PC-3 (cell line): ENCODE measurements at regions not wholly inside any gene's neighbourhood (a gene's known extent, or its start where the extent isn't known, plus 50 kb on each side); places are given as distances from the start of the nearest gene placed in this dataset.

Experiments
- ATAC-seq: fragments of 200-7000 bp; cut with Tn5 transposase; 2 replicates; pipeline ENCODE4 v1.9.1; 2020; ENCODE audit warnings: mild to moderate bottlenecking, moderate library complexity
- BruUV-seq: library from RNA; stranded (reverse); fragments of 400-500 nt; replicated peaks from 2 replicates; lab custom pipeline; 2021; lab: Mats Ljungman, UMichigan
- CTCF ChIA-PET: fragments of 300-600 bp; sonication (Branson Sonifier 250); formaldehyde crosslinking; loops from one replicate; lab custom pipeline; 2022; ENCODE audit warnings: antibody characterized with exemption; lab: Charles Lee
- POLR2A ChIA-PET: fragments of 300-600 bp; sonication (Branson Sonifier 250); formaldehyde crosslinking; loops from one replicate; lab custom pipeline; 2022; ENCODE audit warnings: antibody characterized with exemption; ENCODE audit not compliant: unreplicated experiment; lab: Charles Lee
- DNase-seq: peaks from one replicate; pipeline ENCODE4 v3.0.0-alpha.2; 2015
- H2AFZ ChIP-seq: fragments of 300-600 bp; sonication (generic); 2 replicates; pipeline ENCODE4 v1.6.0; 2016; ENCODE audit warnings: antibody characterized with exemption, low read length
- H3F3A ChIP-seq: fragments of 300-600 bp; sonication (generic); one replicate; pipeline ENCODE4 v1.6.0; 2017; ENCODE audit warnings: antibody characterized with exemption, low read length, control low read depth, mild to moderate bottlenecking; ENCODE audit not compliant: unreplicated experiment
- H3K27ac ChIP-seq: fragments of 300-600 bp; sonication (generic); 2 replicates; pipeline ENCODE4 v1.5.1; 2016; ENCODE audit warnings: mild to moderate bottlenecking, low read length
- H3K27me3 ChIP-seq: fragments of 300-600 bp; sonication (generic); 2 replicates; pipeline ENCODE4 v1.6.1; 2016; ENCODE audit warnings: low read length, mixed read lengths
- H3K36me3 ChIP-seq: fragments of 300-600 bp; sonication (generic); 2 replicates; pipeline ENCODE4 v1.6.1; 2016; ENCODE audit warnings: low read depth, mixed run types, low read length, mixed read lengths
- H3K4me1 ChIP-seq: fragments of 300-600 bp; sonication (generic); 2 replicates; pipeline ENCODE4 v1.5.1; 2016; ENCODE audit warnings: low read length; ENCODE audit not compliant: insufficient read depth
- H3K4me2 ChIP-seq: fragments of 300-600 bp; sonication (generic); 2 replicates; pipeline ENCODE4 v1.6.0; 2016; ENCODE audit warnings: low read length
- H3K4me3 ChIP-seq: fragments of 300-600 bp; sonication (generic); 2 replicates; pipeline ENCODE4 v1.5.1; 2016; ENCODE audit warnings: mild to moderate bottlenecking, low read length, mixed read lengths
- H3K79me2 ChIP-seq: fragments of 300-600 bp; sonication (generic); 2 replicates; pipeline ENCODE4 v1.6.1; 2017; ENCODE audit warnings: low read length, mixed read lengths
- H3K9ac ChIP-seq: fragments of 300-600 bp; sonication (generic); 2 replicates; pipeline ENCODE4 v1.6.0; 2016; ENCODE audit warnings: mild to moderate bottlenecking, low read length
- H3K9me2 ChIP-seq: fragments of 300-600 bp; sonication (generic); replicated peaks from 2 replicates; pipeline ENCODE4 v1.6.1; 2016; ENCODE audit warnings: mixed run types, low read length, mixed read lengths
- H3K9me3 ChIP-seq: fragments of 300-600 bp; sonication (generic); 2 replicates; pipeline ENCODE4 v1.6.1; 2016; ENCODE audit warnings: low read length, mixed read lengths
- H4K20me1 ChIP-seq: fragments of 300-600 bp; sonication (generic); 2 replicates; pipeline ENCODE4 v1.6.1; 2016; ENCODE audit warnings: low read length, mixed read lengths
- CTCF ChIP-seq: fragments of 300-600 bp; sonication (generic); conservative IDR thresholded peaks from 2 replicates; pipeline ENCODE4 v1.5.1; 2017; ENCODE audit warnings: antibody characterized with exemption, low read depth, mild to moderate bottlenecking, low read length
- EZH2 ChIP-seq: fragments of 300-600 bp; sonication (generic); IDR thresholded peaks from one replicate; pipeline ENCODE4 v1.6.1; 2017; ENCODE audit warnings: antibody characterized with exemption, mild to moderate bottlenecking, low read length; ENCODE audit not compliant: unreplicated experiment
- EZH2phosphoT487 ChIP-seq: fragments of 300-600 bp; sonication (generic); IDR thresholded peaks from 2 replicates; pipeline ENCODE4 v1.6.1; 2018; ENCODE audit warnings: mild to moderate bottlenecking, antibody characterized with exemption, low read length, borderline replicate concordance
- intact Hi-C: fragments of 100-400 bp; cut with micrococcal nuclease; formaldehyde crosslinking; loops from 2 replicates; pipeline ENCODE4 v1.9.0; 2023

- no peak for DNase-seq
- BruUV-seq = no TSS peak
- POLR2A ChIA-PET = no interaction called here
Observed at GRCh38 chr18:1053331-1054315, 149.0 kb downstream of the ADCYAP1 start.

GRCh38 chr18:1056404-1056803, 151.7 kb downstream of the ADCYAP1 start:
- Histone ChIP-seq H4K20me1 (no peaks in the 10 kb centered on the region), H2AFZ (no peak overlapping the region), H3K4me1 (no peaks in the 10 kb centered on the region), H3F3A (no peaks in the 10 kb centered on the region), H3K27ac (no peak overlapping the region), H3K9me3 (peaks cover 5% of the 10 kb centered on the region; the same call in 1 of the 2 replicates), H3K4me3 (no peak overlapping the region), H3K36me3 (no peaks in the 10 kb centered on the region), H3K27me3 (no peaks in the 10 kb centered on the region), H3K4me2 (no peak overlapping the region), H3K9me2 (no peaks in the 10 kb centered on the region), H3K9ac (no peak overlapping the region), H3K79me2 (no peaks in the 10 kb centered on the region)
- no peak for DNase-seq
- no TSS peak for BruUV-seq
- no peak for ATAC-seq
- TF ChIP-seq EZH2 = no peak
- no peak for TF ChIP-seq EZH2phosphoT487
- no peak for TF ChIP-seq CTCF
- ChIA-PET POLR2A (no interaction called here), CTCF (no interaction called here)
- intact Hi-C loops = no loop called here

More at GRCh38 chr18:1053331-1054315, 149.0 kb downstream of the ADCYAP1 start:
- CTCF ChIA-PET = no interaction called here
- Histone ChIP-seq H3K27ac (no peak overlapping the region), H3F3A (no peaks in the 10 kb centered on the region), H3K9me3 (peaks cover 5% of the 10 kb centered on the region; the same call in 1 of the 2 replicates), H3K79me2 (no peaks in the 10 kb centered on the region), H3K4me3 (no peak overlapping the region), H4K20me1 (no peaks in the 10 kb centered on the region), H3K27me3 (no peaks in the 10 kb centered on the region), H3K4me2 (no peak overlapping the region), H3K4me1 (no peaks in the 10 kb centered on the region), H3K36me3 (no peaks in the 10 kb centered on the region), H3K9ac (no peak overlapping the region), H2AFZ (no peak overlapping the region), H3K9me2 (no peaks in the 10 kb centered on the region)
- no peak for ATAC-seq
- intact Hi-C loops = no loop called here
- TF ChIP-seq EZH2phosphoT487 (no peak), CTCF (no peak), EZH2 (no peak)

- Histone ChIP-seq H3K27me3 (no peaks in the 10 kb centered on the region), H3K9me3 (peaks cover 5% of the 10 kb centered on the region; the same call in 1 of the 2 replicates), H3K4me1 (no peaks in the 10 kb centered on the region), H3F3A (no peaks in the 10 kb centered on the region), H2AFZ (no peak overlapping the region), H3K4me3 (no peak overlapping the region), H3K9me2 (no peaks in the 10 kb centered on the region), H3K36me3 (no peaks in the 10 kb centered on the region), H3K27ac (no peak overlapping the region), H3K79me2 (no peaks in the 10 kb centered on the region), H4K20me1 (no peaks in the 10 kb centered on the region), H3K9ac (no peak overlapping the region), H3K4me2 (no peak overlapping the region)
- ChIA-PET POLR2A (no interaction called here), CTCF (no interaction called here)
- ATAC-seq = no peak
- DNase-seq = no peak
- intact Hi-C loops = no loop called here
- no TSS peak for BruUV-seq
- no peak for TF ChIP-seq EZH2phosphoT487
- TF ChIP-seq CTCF = no peak
- TF ChIP-seq EZH2 = no peak
Observed at GRCh38 chr18:1057367-1057766, 152.7 kb downstream of the ADCYAP1 start.
